DOHH2 (cell line): ENCODE measurements at regions not wholly inside any gene's neighbourhood (a gene's known extent, or its start where the extent isn't known, plus 50 kb on each side); places are given as distances from the start of the nearest gene placed in this dataset.

Source experiments
- EZH2phosphoT487 ChIP-seq: fragments of 200-600 bp; sonication (generic); IDR thresholded peaks from 2 replicates; pipeline ENCODE4 v1.6.1; 2017; ENCODE audit warnings: borderline replicate concordance, mild to moderate bottlenecking, antibody characterized with exemption, low read length, moderate library complexity, mixed read lengths
- TF ChIP-seq, protein P1 (sequence below): fragments of 200-600 bp; sonication (generic); IDR thresholded peaks from one replicate; pipeline ENCODE4 v1.5.1; 2014; ENCODE audit warnings: antibody characterized with exemption, mild to moderate bottlenecking, low read depth, low read length; ENCODE audit not compliant: poor library complexity, severe bottlenecking

- TF ChIP-seq, protein P1, sequence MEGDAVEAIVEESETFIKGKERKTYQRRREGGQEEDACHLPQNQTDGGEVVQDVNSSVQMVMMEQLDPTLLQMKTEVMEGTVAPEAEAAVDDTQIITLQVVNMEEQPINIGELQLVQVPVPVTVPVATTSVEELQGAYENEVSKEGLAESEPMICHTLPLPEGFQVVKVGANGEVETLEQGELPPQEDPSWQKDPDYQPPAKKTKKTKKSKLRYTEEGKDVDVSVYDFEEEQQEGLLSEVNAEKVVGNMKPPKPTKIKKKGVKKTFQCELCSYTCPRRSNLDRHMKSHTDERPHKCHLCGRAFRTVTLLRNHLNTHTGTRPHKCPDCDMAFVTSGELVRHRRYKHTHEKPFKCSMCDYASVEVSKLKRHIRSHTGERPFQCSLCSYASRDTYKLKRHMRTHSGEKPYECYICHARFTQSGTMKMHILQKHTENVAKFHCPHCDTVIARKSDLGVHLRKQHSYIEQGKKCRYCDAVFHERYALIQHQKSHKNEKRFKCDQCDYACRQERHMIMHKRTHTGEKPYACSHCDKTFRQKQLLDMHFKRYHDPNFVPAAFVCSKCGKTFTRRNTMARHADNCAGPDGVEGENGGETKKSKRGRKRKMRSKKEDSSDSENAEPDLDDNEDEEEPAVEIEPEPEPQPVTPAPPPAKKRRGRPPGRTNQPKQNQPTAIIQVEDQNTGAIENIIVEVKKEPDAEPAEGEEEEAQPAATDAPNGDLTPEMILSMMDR, result no peak
- TF ChIP-seq EZH2phosphoT487, result no peak
Measured at GRCh38 chr12:77500089-77500488, 330.6 kb upstream of the NAV3 start.
